NT2/D1 (cell line): ENCODE measurements at regions not wholly inside any gene's neighbourhood (a gene's known extent, or its start where the extent isn't known, plus 50 kb on each side); places are given as distances from the start of the nearest gene placed in this dataset.

ENCODE experiments used
- DNase-seq: peaks from one replicate; pipeline ENCODE4 v3.0.0-alpha.2; 2011; ENCODE audit warnings: low read depth, low spot score
- H3K27me3 ChIP-seq: 2 replicates; pipeline ENCODE4 v1.6.0; 2011; ENCODE audit warnings: mild to moderate bottlenecking; ENCODE audit not compliant: insufficient read length, insufficient read depth
- H3K36me3 ChIP-seq: 2 replicates; pipeline ENCODE4 v1.6.1; 2011; ENCODE audit warnings: mild to moderate bottlenecking, low read length, mixed read lengths; ENCODE audit not compliant: insufficient read depth, insufficient read length
- H3K4me1 ChIP-seq: 2 replicates; pipeline ENCODE4 v1.5.1; 2011; ENCODE audit not compliant: insufficient read depth, insufficient read length
- H3K4me3 ChIP-seq: 2 replicates; pipeline ENCODE4 v1.5.1; 2011; ENCODE audit warnings: low read depth; ENCODE audit not compliant: insufficient read length
- H3K9ac ChIP-seq: 2 replicates; pipeline ENCODE4 v1.6.0; 2011; ENCODE audit warnings: low read depth; ENCODE audit not compliant: insufficient read length
- H3K9me3 ChIP-seq: 2 replicates; pipeline ENCODE4 v1.5.1; 2011; ENCODE audit warnings: mild to moderate bottlenecking, low read length; ENCODE audit not compliant: insufficient read depth
- SUZ12 ChIP-seq: IDR thresholded peaks from 2 replicates; pipeline ENCODE4 v1.6.1; 2011; ENCODE audit not compliant: insufficient read length, insufficient read depth; ENCODE audit errors: extremely low read depth
- YY1 ChIP-seq: IDR thresholded peaks from 2 replicates; pipeline ENCODE4 v1.6.1; 2011; ENCODE audit not compliant: insufficient read length, insufficient read depth
- ZNF274 ChIP-seq: IDR thresholded peaks from 2 replicates; pipeline ENCODE4 v1.6.1; 2011; ENCODE audit warnings: mild to moderate bottlenecking, low read depth, low read length

GRCh38 chr2:15732341-15733077, 140.8 kb downstream of the DDX1 start:
- Histone ChIP-seq H3K9me3 (no peaks in the 10 kb centered on the region), H3K4me1 (peaks cover 5% of the 10 kb centered on the region), H3K36me3 (no peaks in the 10 kb centered on the region), H3K27me3 (no peaks in the 10 kb centered on the region), H3K9ac (no peak overlapping the region), H3K4me3 (no peak overlapping the region)
- TF ChIP-seq YY1: no peak
- no peak for TF ChIP-seq ZNF274
- no peak for TF ChIP-seq SUZ12
- DNase-seq: no peak

DNA sequence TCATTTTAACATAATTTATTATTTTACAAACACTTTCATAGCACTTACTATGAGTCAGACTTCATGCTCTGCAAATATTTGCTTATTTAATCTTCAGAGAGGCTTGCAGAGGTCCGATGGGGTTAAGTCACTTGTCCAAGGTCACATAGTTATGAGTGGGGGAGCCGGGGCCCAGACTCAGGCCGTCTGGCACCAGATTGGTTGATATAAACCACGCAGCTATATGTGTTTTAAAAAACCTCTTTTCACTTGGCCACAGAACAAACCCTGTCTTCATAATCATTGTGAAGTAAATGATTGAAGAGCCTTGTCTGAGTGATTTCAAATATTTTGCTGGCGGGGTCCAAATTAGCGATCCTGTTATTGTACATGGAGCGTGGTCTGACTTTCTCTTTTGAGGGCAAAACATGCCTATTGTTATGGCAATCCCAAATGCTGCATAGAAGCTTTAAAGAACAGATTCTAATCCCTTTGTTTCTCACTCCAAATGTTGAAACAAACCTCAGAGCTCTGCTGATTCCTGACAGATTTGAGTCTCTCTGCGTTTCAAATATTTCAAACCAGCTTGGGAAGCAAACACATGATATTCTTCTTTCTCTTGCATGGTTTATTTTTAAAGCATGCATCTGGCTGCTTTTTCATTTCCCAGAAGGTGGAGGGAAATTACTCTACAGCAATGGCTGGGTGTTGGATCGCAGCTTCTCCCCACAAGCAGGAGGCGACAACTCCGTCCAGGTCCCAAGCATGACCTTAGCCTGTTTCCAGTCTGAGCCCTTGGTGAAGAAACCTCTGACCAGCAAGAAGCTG, 142.4 kb downstream of the DDX1 start:
- Histone ChIP-seq H3K9ac (no peak overlapping the region), H3K4me3 (no peak overlapping the region), H3K9me3 (no peaks in the 10 kb centered on the region), H3K36me3 (no peaks in the 10 kb centered on the region), H3K4me1 (peaks cover 5% of the 10 kb centered on the region), H3K27me3 (no peaks in the 10 kb centered on the region)
- TF ChIP-seq YY1 (no peak), SUZ12 (no peak), ZNF274 (no peak)
- no peak for DNase-seq

GRCh38 chr2:15734674-15735483, 143.2 kb downstream of the DDX1 start:
- H3K4me3 ChIP-seq: no peak overlapping the region
- DNase-seq: no peak
- TF ChIP-seq YY1: no peak
- TF ChIP-seq ZNF274: no peak
- TF ChIP-seq SUZ12: no peak
- H3K9ac ChIP-seq: no peak overlapping the region
- H3K36me3 ChIP-seq: no peaks in the 10 kb centered on the region
- peaks cover 4% of the 10 kb centered on the region for H3K4me1 ChIP-seq
- no peaks in the 10 kb centered on the region for H3K9me3 ChIP-seq
- no peaks in the 10 kb centered on the region for H3K27me3 ChIP-seq

- no peak for DNase-seq
Observed at GRCh38 chr2:15735484-15736326, 144.0 kb downstream of the DDX1 start.

DNA sequence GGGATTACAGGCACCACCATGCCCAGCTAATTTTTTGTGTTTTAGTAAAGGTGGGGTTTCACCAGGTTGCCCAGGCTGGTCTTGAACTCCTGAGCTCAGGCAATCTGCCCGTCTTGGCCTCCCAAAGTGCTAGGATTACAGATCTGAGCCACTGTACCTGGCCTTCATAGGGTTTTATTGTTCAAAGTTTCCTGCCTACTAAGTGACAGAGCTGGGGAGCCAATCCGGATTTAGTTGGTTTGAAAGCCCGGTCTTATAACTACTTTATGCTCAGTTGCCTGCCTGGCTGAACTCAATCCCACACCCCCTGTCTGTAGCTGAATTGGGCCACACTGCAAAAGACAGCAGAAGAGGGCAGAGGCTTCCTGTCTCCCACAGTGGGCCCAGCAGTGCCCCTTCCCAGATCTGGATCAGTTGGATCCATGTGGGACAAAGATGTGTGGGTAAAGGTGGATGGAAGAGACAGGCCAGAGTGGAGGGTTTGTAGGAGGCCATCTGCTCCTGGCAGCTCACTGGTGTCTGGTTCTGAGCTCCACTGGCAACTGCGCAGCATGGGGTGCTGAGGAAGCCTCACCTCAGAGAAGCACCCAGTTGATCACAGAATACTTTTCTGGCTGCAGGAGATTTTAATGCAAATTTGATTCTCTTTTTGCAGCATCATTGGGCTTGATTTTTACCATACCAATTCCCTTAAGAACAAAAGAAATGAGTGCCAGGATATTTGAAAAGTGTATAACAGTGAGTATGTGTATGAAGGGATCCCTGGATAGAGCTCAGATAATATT, 144.9 kb downstream of the DDX1 start:
- H3K9me3 ChIP-seq: peaks cover 6% of the 10 kb centered on the region
- no peak overlapping the region for H3K9ac ChIP-seq
- H3K36me3 ChIP-seq: no peaks in the 10 kb centered on the region
- H3K4me1 ChIP-seq: no peaks in the 10 kb centered on the region
- H3K27me3 ChIP-seq: no peaks in the 10 kb centered on the region
- no peak for DNase-seq
- no peak for TF ChIP-seq SUZ12
- no peak for TF ChIP-seq ZNF274
- TF ChIP-seq YY1: no peak
- no peak overlapping the region for H3K4me3 ChIP-seq

More at GRCh38 chr2:15735484-15736326, 144.0 kb downstream of the DDX1 start:
- TF ChIP-seq ZNF274 (no peak), YY1 (no peak), SUZ12 (no peak)
- Histone ChIP-seq H3K27me3 (no peaks in the 10 kb centered on the region), H3K4me1 (no peaks in the 10 kb centered on the region), H3K4me3 (no peak overlapping the region), H3K36me3 (no peaks in the 10 kb centered on the region), H3K9me3 (no peaks in the 10 kb centered on the region), H3K9ac (no peak overlapping the region)
